A549 (cell line): ENCODE measurements at regions not wholly inside any gene's neighbourhood (a gene's known extent, or its start where the extent isn't known, plus 50 kb on each side); places are given as distances from the start of the nearest gene placed in this dataset.

Experiments used
- ATAC-seq, 2 experiments: fragments of 200-7000 bp in 1 of 2; fragments of >200 bp in 1 of 2; cut with Nextera tagmentation in 1 of 2; cut with Tn5 transposase in 1 of 2; 3 replicates each; pipeline versions ENCODE4 v1.8.0 to v1.9.1; 2018 to 2020; ENCODE audit warnings: mild to moderate bottlenecking in 1 of 2, moderate library complexity in 1 of 2
- CTCF ChIA-PET: fragments of 300-600 bp; sonication (Branson Sonifier 250); formaldehyde crosslinking; extraction: SDS; loops from one replicate; lab custom pipeline; 2021; ENCODE audit warnings: antibody characterized with exemption, inconsistent platforms; lab: Yijun Ruan, JAX
- POLR2A ChIA-PET: fragments of 350-600 bp; formaldehyde crosslinking; extraction: SDS; loops from one replicate; lab custom pipeline; 2021; ENCODE audit warnings: antibody characterized with exemption, inconsistent platforms; lab: Yijun Ruan, JAX
- DNase-seq, 2 experiments: peaks; one replicate each; pipeline versions ENCODE4 v3.0.0 to v3.0.0-alpha.2; 2011 to 2016; ENCODE audit warnings: low read depth in 1 of 2, low spot score in 1 of 2
- FAIRE-seq: peaks from 2 replicates; lab custom pipeline; 2011; peaks lifted over from hg19 to GRCh38; lab: Jason Lieb, UNC
- H3K27ac ChIP-seq, 2 experiments: fragments of >200 bp; sonication (Bioruptor Twin); formaldehyde crosslinking; 3 replicates each; pipeline ENCODE4 v1.5.1; 2016 to 2017
- H3K4me1 ChIP-seq: fragments of >200 bp; sonication (Bioruptor Twin); formaldehyde crosslinking; 3 replicates; pipeline ENCODE4 v1.6.1; 2016
- H3K4me2 ChIP-seq: fragments of >200 bp; sonication (Bioruptor Twin); formaldehyde crosslinking; 3 replicates; pipeline ENCODE4 v1.6.1; 2016
- H3K4me3 ChIP-seq: fragments of >200 bp; sonication (Bioruptor Twin); formaldehyde crosslinking; 3 replicates; pipeline ENCODE4 v1.5.1; 2016
- H3K9me3 ChIP-seq: fragments of >200 bp; sonication (Bioruptor Twin); formaldehyde crosslinking; 3 replicates; pipeline ENCODE4 v1.6.1; 2016
- ATOH8 ChIP-seq: fragments of 250-450 bp; sonication (Bioruptor Pico); IDR thresholded peaks from 2 replicates; pipeline ENCODE4 v1.5.0; 2020; ENCODE audit warnings: low read depth, mild to moderate bottlenecking, moderate library complexity
- BHLHE40 ChIP-seq: IDR thresholded peaks from 2 replicates; pipeline ENCODE4 v1.6.1; 2012; ENCODE audit warnings: low read depth, low read length, inconsistent platforms
- CEBPB ChIP-seq, 2 experiments: fragments of >200 bp in 1 of 2; sonication (Bioruptor Twin) in 1 of 2; formaldehyde crosslinking in 1 of 2; IDR thresholded peaks; 2 replicates each; pipeline ENCODE4 v1.6.1; 2012 to 2016
- ESRRA ChIP-seq: fragments of 150-350 bp; IDR thresholded peaks from 2 replicates; pipeline ENCODE4 v1.6.1; 2014; ENCODE audit warnings: mild to moderate bottlenecking, low read length, borderline replicate concordance
- FOXS1 ChIP-seq: fragments of 250-450 bp; sonication (Bioruptor Pico); IDR thresholded peaks from 2 replicates; pipeline ENCODE4 v1.5.0; 2020; ENCODE audit warnings: mild to moderate bottlenecking, moderate library complexity
- GATA3 ChIP-seq: IDR thresholded peaks from 2 replicates; pipeline ENCODE4 v1.6.1; 2012; ENCODE audit warnings: borderline replicate concordance
- NPAS2 ChIP-seq: fragments of 250-450 bp; sonication (Bioruptor Pico); IDR thresholded peaks from 2 replicates; pipeline ENCODE4 v1.8.0; 2022; ENCODE audit warnings: mild to moderate bottlenecking, moderate library complexity, borderline replicate concordance
- POLR2AphosphoS2 ChIP-seq: conservative IDR thresholded peaks from 2 replicates; pipeline ENCODE4 v1.6.1; 2012; ENCODE audit warnings: low read length, improper control_type of control experiment, inconsistent platforms
- RAD21 ChIP-seq, 2 experiments: fragments of >200 bp in 1 of 2; sonication (Bioruptor Twin) in 1 of 2; formaldehyde crosslinking in 1 of 2; IDR thresholded peaks in 1 of 2; conservative IDR thresholded peaks in 1 of 2; 2 replicates in 1 of 2; 3 replicates in 1 of 2; pipeline ENCODE4 v1.6.1; 2012 to 2018; ENCODE audit warnings: inconsistent platforms in 1 of 2
- ZNF302 ChIP-seq: fragments of 250-450 bp; sonication (Bioruptor Pico); IDR thresholded peaks from 2 replicates; pipeline ENCODE4 v1.9.0; 2021; ENCODE audit warnings: inconsistent platforms, mild to moderate bottlenecking, moderate library complexity
- WGBS: methylation state at CpG from one replicate; pipeline ENCODE4 v1.1.6; 2017; ENCODE audit errors: missing lambda C conversion rate; 5-methylcytosine and 5-hydroxymethylcytosine counted together
- TF ChIP-seq, protein P1 (sequence below): fragments of 450-650 bp; IDR thresholded peaks from 2 replicates; pipeline ENCODE4 v1.6.1; 2014; ENCODE audit warnings: antibody characterized with exemption
- TF ChIP-seq, protein P2 (sequence below): fragments of >200 bp; sonication (Bioruptor Twin); formaldehyde crosslinking; IDR thresholded peaks from 3 replicates; pipeline ENCODE4 v1.5.1; 2016

- CTCF ChIA-PET, result interaction anchor here (0.6 to 1.4 kb wide), 4 partner anchors 21 to 91 kb away, joined by 3 to 4 read pairs (median 3); no protein-coding TSS in a partner anchor
- POLR2A ChIA-PET, result no interaction called here
- no peaks in the 10 kb centered on the region for H3K9me3 ChIP-seq
- DNase-seq, result peak in 1 of 2 experiments; percentile 47
- H3K4me3 ChIP-seq, result no peak overlapping the region
- 75% methylated on average over 17 of the region's 23 CpGs for whole genome bisulfite sequencing
- H3K4me1 ChIP-seq, result peaks cover 19% of the 10 kb centered on the region; the same call in 2 of the 3 replicates
- peak overlapping the region in 1 of 2 experiments; percentile 8; a peak in 1 of 6 replicates for H3K27ac ChIP-seq
- no peak overlapping the region; the same call in 2 of the 3 replicates for H3K4me2 ChIP-seq
- TF ChIP-seq ATOH8 (CRISPR knock-in tag) (no peak), RAD21 (conservative IDR thresholded peaks at IDR 0.05 in 1 of 2, IDR thresholded peaks at IDR 0.05 in 1 of 2) (no peak), BHLHE40 (0 out of 2 replicates have a peak, but pooled peaks have one; percentile 20)
- TF ChIP-seq, protein P1, sequence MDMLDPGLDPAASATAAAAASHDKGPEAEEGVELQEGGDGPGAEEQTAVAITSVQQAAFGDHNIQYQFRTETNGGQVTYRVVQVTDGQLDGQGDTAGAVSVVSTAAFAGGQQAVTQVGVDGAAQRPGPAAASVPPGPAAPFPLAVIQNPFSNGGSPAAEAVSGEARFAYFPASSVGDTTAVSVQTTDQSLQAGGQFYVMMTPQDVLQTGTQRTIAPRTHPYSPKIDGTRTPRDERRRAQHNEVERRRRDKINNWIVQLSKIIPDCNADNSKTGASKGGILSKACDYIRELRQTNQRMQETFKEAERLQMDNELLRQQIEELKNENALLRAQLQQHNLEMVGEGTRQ, result peak; percentile 49; the same call in 1 of the 2 replicates
- ATAC-seq, result no peak
- FAIRE-seq, result no peak
Measured at GRCh38 chr16:85205747-85206471, 93.6 kb upstream of the CIBAR2 start.

- H3K4me1 ChIP-seq, result peaks cover 24% of the 10 kb centered on the region; the same call in 2 of the 3 replicates
- no peak overlapping the region for H3K4me3 ChIP-seq
- peak overlapping the region in 1 of 2 experiments; percentile 8; a peak in 1 of 6 replicates for H3K27ac ChIP-seq
- CTCF ChIA-PET, result interaction anchor here (1.2 kb wide), 1 partner anchor 92 kb away, joined by 3 read pairs; no protein-coding TSS in a partner anchor
- WGBS, result 88% methylated on average over 17 of the region's 31 CpGs
- ATAC-seq (no peak), DNase-seq (no peak), FAIRE-seq (no peak)
- POLR2A ChIA-PET, result no interaction called here
- no peaks in the 10 kb centered on the region for H3K9me3 ChIP-seq
- TF ChIP-seq ESRRA (no peak), ZNF302 (no peak), NPAS2 (CRISPR knock-in tag) (no peak), GATA3 (no peak), POLR2AphosphoS2 (no peak), FOXS1 (CRISPR knock-in tag) (no peak)
- TF ChIP-seq, protein P2, sequence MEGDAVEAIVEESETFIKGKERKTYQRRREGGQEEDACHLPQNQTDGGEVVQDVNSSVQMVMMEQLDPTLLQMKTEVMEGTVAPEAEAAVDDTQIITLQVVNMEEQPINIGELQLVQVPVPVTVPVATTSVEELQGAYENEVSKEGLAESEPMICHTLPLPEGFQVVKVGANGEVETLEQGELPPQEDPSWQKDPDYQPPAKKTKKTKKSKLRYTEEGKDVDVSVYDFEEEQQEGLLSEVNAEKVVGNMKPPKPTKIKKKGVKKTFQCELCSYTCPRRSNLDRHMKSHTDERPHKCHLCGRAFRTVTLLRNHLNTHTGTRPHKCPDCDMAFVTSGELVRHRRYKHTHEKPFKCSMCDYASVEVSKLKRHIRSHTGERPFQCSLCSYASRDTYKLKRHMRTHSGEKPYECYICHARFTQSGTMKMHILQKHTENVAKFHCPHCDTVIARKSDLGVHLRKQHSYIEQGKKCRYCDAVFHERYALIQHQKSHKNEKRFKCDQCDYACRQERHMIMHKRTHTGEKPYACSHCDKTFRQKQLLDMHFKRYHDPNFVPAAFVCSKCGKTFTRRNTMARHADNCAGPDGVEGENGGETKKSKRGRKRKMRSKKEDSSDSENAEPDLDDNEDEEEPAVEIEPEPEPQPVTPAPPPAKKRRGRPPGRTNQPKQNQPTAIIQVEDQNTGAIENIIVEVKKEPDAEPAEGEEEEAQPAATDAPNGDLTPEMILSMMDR, result no peak
- no peak overlapping the region; the same call in 2 of the 3 replicates for H3K4me2 ChIP-seq
Measured at GRCh38 chr16:85206472-85207356, 94.4 kb upstream of the CIBAR2 start.

- ATAC-seq (no peak), DNase-seq (no peak), FAIRE-seq (no peak)
- CTCF ChIA-PET, result no interaction called here
- no peak overlapping the region for H3K4me3 ChIP-seq
- POLR2A ChIA-PET, result no interaction called here
- no peak overlapping the region for H3K27ac ChIP-seq
- H3K4me1 ChIP-seq, result peaks cover 27% of the 10 kb centered on the region; the same call in 2 of the 3 replicates
- H3K9me3 ChIP-seq, result no peaks in the 10 kb centered on the region
- WGBS, result 83% methylated on average over 21 of the region's 24 CpGs
- no peak overlapping the region for H3K4me2 ChIP-seq
- TF ChIP-seq CEBPB (IDR thresholded peaks at IDR 0.05), result no peak
Measured at GRCh38 chr16:85207357-85207921, 95.2 kb upstream of the CIBAR2 start.
